ENCODE measurements at regions not wholly inside any gene's neighbourhood (a gene's known extent, or its start where the extent isn't known, plus 50 kb on each side); places are given as distances from the start of the nearest gene placed in this dataset.
A peak's percentile ranks its signal among the peaks of the same experiment; 100 is the strongest.

GRCh38 chr11:95341221-95341620 lies 110.2 kb upstream of the SESN3 start:
- DNase-seq, result no peak

- no peak for DNase-seq
Observed at GRCh38 chr11:95339086-95339901, 108.3 kb upstream of the SESN3 start.

GRCh38 chr11:95338430-95338991 lies 107.5 kb upstream of the SESN3 start:
- no peak for DNase-seq

GRCh38 chr11:95337972-95338429 lies 107.0 kb upstream of the SESN3 start:
- DNase-seq, result no peak

- peak; percentile 50 for DNase-seq
Observed at GRCh38 chr11:95337175-95337957, 106.4 kb upstream of the SESN3 start.

GRCh38 chr11:95335989-95336388 lies 105.0 kb upstream of the SESN3 start:
- DNase-seq, result no peak

GRCh38 chr11:95331161-95331560 lies 100.2 kb upstream of the SESN3 start:
- no peak for DNase-seq

GRCh38 chr11:95330302-95330701 lies 99.3 kb upstream of the SESN3 start:
- no peak for DNase-seq

GRCh38 chr11:95327273-95327948 lies 96.4 kb upstream of the SESN3 start:
- no peak for DNase-seq

- DNase-seq, result no peak
Observed at GRCh38 chr11:95325777-95326258, 94.8 kb upstream of the SESN3 start.

- DNase-seq, result no peak
Observed at GRCh38 chr11:95324826-95325225, 93.8 kb upstream of the SESN3 start.

GRCh38 chr11:95322539-95322938 lies 91.5 kb upstream of the SESN3 start:
- DNase-seq, result no peak

- no peak for DNase-seq
Observed at GRCh38 chr11:95318498-95318897, 87.5 kb upstream of the SESN3 start.

- no peak for DNase-seq
Observed at GRCh38 chr11:95308512-95309035, 77.6 kb upstream of the SESN3 start.

- DNase-seq, result no peak
Observed at GRCh38 chr11:95307286-95307685, 76.3 kb upstream of the SESN3 start.

- no peak for DNase-seq
Observed at GRCh38 chr11:95306801-95307200, 75.8 kb upstream of the SESN3 start.

- DNase-seq, result no peak
Observed at GRCh38 chr11:95306123-95306522, 75.1 kb upstream of the SESN3 start.

GRCh38 chr11:95305705-95306104 lies 74.7 kb upstream of the SESN3 start:
- no peak for DNase-seq

- DNase-seq, result no peak
Observed at GRCh38 chr11:95304777-95305176, 73.8 kb upstream of the SESN3 start.

GRCh38 chr11:95302211-95302610 lies 71.2 kb upstream of the SESN3 start:
- no peak for DNase-seq

- no peak for DNase-seq
Observed at GRCh38 chr11:95301474-95301873, 70.5 kb upstream of the SESN3 start.

- no peak for DNase-seq
Observed at GRCh38 chr11:95299078-95299679, 68.2 kb upstream of the SESN3 start.

Measured in activated T-cell treated with anti-CD3 and anti-CD28 coated beads, Interleukin-2, amount 50 U/mL, for 1 hour (primary cell).